ENCODE measurements at regions not wholly inside any gene's neighbourhood (a gene's known extent, or its start where the extent isn't known, plus 50 kb on each side); places are given as distances from the start of the nearest gene placed in this dataset.

- TF ChIP-seq CTCF (IDR thresholded peaks at IDR 0.05) = no peak
- no peak for TF ChIP-seq POLR2A (IDR thresholded peaks at IDR 0.05)
Observed at GRCh38 chr15:66642514-66642913, 59.5 kb upstream of the SMAD6 start.
